GM21723 (cell line): ENCODE measurements at regions not wholly inside any gene's neighbourhood (a gene's known extent, or its start where the extent isn't known, plus 50 kb on each side); places are given as distances from the start of the nearest gene placed in this dataset.

Source experiments
- ATAC-seq: cut with Tn5 transposase; IDR thresholded peaks from one replicate; pipeline ENCODE4 v1.9.1; 2021; ENCODE audit warnings: mild to moderate bottlenecking, moderate library complexity; ENCODE audit not compliant: unreplicated experiment

DNA sequence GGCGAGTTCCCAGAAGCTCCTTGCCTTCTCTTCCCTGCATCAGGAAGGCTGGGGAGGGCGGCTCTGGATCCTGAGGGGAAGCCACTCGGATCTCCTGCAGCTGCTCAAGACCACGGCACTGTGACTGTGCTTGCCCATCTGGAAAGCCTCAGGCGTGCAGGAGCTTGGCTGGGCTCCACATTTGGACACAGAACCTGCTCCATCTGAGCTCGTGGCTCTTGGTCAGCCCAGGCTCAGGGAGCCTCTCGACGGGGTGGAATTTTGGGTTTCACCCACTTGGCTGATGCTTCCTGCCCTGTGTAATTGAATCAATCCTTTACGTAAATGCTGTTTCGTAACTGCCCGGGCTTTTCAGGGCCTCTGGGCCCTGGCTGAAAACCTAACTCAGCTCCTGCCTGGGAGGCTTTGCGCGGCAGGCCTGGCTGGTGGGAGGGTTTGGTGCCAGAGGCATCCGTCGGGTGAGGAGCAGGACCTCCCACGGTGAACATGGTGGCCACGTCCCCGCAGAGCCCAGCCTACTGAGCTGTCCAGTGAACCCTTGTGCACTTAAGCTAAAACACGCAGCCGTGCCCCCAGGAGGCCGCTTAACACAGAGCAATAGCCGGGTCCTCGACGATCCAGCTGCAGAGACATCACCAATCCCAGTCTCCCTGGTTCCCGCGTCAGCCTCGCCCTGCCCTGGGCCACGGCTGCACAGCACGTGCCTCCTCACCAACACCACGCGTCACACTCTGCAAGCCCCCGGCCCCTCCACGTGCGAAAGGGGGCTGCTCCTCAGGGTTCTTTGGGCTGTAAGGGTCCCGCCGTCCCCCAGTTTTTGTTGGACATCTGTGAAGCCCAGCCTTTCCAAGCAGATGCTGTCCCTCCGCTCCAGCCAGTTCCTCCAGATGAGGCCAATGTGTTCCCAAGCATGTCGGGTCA, 241.0 kb downstream of the DLL1 start:
- no peak for ATAC-seq

DNA sequence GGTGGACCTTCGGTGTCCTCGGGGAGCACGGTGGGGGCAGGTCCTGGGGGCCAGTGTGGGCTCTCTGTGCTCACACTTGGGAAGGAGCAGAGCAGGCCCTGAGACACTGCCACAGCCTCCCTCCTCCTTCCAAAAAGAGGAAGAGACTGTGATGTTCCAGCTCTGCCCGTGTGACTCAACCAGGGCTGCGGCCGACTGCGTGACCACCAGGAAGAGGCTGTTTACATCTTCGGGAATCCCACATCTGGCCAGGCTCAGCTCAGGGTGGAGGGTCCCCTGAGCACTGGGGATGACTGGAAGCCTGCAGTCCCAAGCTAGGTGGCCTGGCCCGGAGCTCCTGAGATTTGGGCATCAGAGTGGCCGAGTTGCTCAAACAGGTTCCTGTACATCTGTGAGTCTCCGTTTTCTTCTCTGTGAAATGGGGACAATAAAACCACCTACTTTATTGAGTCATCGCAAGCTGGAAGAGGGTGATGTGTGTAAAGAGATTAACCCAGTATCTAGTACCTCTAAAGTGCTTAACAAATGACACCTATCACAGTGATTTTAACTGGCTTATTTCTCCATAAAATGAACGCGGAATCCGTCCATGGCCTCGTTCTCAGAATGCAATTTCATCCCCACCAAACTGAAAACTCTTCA, 242.1 kb downstream of the DLL1 start:
- no peak for ATAC-seq

DNA sequence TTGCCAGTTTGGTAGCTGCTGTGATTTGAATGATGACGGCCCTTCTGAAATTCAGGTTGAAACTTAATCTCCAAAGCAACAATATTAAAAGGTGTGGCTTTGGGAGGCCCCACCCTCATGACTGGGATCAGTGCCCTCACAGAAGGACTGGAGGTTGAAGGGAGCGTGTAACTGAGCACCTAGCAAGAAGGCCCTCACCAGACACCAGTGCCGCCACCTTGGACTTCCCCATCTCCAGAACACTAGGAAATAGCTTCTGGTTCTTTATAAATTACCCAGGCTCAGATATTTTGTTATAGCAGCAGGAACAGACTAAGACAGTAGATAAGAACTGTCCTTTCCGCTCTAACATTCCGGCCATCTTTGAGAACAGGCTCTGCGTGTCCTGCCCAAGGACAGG, 243.1 kb downstream of the DLL1 start:
- no peak for ATAC-seq

DNA sequence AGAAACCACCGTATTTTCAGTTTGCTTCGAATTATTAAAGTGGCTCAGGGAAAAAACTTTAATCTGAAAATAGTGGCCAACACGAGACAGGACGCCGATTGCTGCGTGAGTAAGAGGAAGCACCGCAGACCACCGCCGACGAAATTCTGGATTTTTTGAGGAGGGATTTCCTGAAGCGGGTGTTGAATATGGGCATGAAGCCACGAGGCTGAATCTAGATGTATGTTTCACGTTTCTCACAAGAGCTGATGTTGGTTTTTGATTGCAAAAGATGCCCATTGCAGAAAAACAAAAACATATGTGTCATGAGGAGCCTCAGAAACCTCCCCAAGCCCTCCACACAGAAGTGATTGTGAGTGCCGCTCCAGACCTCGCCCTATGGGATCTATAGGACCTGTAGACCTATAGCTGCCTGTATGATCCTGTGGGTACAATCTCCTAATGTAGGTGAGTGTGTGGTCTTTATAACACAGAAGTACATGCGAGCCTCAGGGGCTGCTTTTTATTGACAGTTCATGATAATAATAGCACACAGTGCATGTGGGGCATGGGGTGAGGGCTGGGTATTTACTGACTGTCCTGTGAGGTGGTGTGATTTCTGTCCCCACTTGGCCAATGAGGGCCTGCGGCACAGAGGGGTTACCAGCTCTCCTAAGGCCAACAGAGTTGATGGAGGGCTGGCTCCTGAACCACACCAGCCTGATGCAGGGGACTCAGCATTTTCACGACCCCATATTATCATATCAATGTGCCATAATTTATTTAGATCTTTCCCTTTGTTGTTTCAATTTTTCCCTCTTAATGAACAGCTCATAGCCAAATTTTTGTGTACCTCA, 243.9 kb downstream of the DLL1 start:
- no peak for ATAC-seq

DNA sequence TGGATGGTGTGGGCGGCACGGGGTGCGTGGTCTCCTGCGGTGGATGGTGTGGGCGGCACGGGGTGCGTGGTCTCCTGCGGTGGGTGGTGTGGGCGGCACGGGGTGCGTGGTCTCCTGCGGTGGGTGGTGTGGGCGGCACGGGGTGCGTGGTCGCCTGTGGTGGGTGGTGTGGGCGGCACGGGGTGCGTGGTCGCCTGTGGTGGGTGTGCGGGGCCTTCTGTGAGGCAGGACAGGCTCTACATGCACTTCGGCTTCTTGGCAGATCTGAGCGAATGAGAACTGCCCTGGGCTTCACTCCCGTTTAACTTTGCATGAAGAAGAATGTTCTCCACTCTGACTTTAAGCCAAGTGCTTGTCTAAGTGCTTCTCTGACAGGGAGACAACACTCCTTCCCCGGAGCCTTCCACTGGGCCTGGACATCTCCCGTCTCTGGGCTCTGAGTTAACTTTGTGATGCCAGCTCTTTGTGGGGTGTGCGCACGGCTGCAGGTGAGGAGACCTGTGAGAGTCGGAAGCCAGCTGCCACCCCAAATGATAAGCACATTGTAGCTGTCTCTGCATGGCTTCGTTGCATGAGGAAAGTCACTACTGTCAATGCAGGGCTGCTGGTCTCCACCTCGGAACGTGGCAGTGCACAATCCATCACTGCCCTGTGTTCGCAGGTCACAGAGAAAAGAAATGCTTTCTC, 244.8 kb downstream of the DLL1 start:
- ATAC-seq = no peak

DNA sequence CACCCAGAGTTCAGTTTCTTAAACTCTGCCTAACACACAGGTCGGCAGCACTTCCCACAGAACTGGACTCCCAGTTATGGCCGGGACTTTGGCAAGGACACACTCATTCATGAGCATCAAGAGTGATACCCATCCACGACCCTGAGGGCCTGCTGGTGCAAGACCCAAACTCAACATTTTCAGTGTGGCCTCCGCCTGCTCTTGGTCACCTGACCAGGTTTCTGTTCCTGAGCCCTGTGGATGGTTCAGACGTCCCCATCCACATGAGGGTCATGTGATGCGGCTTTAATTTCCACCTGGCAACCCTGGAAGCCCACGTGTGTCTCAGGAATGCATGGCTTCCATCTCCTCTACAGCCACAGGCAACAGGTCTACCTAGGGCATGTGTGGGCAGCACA, 245.3 kb downstream of the DLL1 start:
- no peak for ATAC-seq

DNA sequence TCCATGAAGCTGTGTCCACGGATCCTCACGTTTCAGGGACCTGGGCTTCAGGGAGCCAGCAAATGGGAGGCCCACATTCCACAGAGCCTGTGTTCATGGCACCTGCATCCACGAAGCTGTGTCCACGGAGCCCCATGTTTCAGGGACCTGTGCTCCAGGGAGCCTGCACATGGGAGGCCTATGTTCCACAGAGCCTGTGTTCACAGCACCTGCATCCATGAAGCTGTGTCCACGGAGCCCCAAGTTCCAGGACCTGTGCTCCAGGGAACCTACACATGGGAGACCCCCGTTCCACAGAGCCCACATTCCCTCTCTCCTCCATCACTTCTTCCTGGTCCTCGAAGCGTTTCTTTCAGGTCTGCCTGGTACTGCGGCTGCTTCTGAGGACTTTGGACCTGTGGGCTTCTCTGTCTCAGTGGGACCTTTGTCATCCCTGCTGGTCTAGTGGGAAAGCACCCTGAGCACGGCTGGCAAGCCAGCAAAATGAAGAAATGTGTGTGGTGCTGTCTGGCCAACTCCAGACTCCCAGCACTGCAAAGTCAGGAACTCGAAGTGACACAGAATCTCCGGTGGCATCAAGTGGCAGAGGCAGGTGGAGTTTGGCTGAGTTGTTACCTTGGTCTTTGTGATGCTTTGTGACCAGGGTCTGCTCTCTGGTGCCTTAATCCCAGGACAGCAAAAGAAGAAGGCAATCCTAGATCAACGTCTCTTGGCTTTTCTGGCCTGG, 245.9 kb downstream of the DLL1 start:
- no peak for ATAC-seq

DNA sequence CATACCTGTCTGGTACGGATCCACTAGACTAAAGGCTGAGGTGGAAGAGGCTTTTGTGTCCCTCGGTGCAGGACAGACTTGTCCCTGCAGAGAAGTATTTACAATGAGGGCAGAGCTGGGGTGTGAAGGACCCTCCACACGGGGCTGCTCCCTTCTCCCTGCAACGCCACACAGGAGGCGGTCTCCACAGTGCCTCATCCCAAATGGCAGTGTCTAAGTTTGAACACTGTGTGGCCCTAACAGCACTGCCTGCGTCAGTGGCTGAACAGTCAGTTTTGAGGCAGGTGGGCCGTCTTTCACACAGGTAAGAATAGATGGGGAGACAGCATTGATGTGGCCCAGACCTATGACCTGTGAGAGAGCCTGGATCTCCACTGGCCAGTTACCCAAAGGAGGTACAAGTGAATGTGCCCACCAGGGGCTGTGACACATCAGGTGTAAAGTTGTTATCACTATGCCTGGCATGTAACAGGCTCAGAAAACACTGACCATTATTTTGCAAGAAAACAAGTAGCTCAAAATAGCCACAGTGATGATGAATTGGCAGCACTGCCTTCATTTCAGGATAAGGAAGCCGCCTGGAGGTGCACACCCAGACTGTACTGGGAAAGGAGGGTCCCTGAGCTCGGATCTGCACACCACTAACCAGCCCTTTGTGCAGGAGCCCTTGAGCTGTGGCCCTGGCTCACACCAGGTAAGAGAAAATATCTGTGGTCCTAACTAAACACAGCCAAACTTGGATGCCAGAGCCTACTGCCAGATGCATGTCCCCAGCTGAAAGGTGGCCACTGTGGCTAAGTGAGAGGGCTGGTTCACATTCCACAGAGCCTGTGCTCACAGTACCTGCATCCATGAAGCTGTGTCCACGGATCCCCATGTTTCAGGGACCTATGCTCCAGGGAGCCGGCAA, 246.7 kb downstream of the DLL1 start:
- no peak for ATAC-seq

DNA sequence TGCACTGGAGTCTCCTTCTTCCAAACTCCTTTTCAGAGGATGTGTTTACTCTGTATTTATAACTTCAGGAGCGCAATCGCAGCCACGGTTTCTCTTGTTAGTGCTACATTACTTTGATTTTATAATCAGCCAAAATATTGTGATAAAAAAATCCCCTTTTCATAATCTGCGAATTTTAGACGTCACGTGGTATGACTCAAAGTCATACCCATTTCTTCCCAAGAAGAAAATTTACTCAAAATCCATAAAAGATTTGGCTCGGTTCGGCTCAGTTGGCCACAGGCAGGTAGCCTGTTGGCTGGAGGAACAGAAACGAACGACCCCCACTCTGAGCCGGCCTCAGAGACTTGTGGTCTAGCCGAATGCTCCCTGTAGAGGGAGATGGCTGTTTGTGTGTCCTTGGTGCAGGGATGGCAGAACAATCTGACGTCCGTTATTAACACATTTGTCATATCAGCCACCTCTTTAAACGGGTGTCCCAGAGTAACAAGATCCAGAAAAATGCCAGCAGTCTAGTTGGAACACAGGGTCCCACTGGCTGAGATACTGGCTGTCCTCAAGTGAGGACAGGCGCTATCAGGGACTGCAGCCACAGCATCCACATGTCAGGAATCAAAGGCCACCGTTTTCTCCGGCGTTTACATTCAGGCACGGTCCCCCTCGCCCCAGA, 247.6 kb downstream of the DLL1 start:
- ATAC-seq = no peak

DNA sequence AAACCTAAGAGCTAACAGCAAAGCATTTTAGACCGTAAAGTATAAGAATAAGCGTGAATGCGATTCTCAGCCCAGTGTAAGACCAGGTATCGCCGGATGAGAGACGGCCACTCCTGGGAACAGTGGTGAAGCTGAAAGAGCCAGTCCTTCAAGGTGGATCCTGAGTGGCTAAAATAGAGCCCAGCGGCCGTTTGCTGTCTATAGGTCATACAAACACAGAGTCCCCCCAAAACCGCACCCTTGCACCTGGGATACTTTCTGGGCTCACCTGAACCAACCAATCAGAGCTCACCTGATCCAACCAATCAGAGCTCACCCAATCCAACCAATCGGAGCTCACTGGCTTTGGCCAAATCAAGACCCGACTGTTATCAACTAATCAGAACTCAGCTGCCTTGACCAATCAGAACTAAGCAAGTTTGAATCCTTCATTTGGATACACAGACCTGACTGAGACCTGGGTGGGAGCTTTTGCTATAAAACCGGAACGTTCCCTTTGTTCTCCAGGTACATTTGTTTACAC, 248.2 kb downstream of the DLL1 start:
- ATAC-seq = no peak

DNA sequence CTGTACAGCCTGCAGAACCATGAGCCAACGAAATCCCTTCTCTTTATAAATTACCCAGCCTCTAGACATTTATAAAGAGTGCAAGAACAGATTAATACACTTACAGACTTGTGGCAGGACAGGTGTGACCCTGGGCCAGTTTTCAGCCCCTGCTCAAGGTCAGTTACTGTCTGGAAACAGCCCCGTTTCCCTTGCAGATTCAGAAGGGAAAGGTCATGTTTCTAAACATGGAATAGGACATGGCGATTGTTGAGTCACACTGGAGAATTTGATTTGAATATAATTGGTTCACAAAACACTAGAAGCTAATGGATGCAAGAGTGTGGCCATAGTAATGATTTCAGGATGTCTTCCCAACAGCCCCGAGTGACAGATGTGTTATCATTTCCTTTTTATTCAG, 248.8 kb downstream of the DLL1 start:
- ATAC-seq = no peak

DNA sequence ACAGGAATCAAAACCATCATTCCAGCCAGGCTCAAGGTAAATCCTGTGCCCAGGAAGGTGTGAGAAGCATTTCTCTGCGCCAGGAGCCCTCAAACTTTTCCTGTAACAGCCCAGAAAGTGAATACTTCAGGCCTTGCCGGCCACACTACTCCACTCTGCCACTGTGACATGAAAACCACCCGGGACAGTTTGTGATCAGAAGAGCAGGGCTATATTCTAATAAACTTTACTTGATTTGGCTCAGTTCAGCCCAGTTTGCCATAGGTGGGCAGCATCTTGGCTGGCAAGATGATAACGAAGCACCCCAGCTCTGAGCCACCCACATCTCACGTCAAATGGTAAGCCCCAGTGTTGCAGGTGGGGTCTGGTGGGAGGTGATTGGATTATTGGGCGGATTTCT, 249.4 kb downstream of the DLL1 start:
- no peak for ATAC-seq

DNA sequence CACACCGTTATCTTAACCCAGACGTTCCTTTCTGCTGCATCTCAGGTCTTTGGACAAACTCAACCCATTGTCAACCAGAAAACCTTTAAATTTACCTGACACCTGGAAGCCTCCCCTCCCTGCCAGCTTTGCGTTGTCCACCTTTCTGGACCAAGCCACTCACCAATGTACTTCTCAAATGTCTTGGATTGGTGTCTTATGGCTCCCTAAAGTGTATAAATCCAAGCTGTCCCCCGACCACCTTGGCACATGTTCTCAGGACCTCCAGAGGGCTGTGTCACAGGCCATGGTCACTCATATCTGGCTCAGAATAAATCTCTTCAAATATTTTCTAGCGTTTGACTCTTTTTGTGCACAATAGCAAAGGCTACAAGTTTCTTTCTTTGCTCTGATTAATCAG, 250.0 kb downstream of the DLL1 start:
- ATAC-seq = no peak

DNA sequence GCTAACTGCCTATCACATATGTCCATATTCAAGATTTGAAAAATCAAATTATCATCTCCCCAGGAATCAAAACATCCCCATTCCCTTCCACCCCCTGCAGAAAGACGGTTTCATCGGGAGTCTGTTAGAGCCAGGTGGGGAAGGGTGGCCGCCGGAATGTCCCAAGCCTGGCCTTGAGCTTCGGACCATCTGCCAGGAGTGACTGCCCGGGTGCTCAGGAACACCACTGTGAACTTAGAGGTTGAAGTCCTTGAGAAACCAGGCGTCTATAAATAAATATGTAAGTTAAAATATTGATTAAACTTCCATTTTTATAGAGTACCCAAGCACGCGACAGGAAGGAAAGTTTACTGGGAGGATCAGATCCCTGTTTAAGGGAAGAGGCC, 250.8 kb downstream of the DLL1 start:
- no peak for ATAC-seq

DNA sequence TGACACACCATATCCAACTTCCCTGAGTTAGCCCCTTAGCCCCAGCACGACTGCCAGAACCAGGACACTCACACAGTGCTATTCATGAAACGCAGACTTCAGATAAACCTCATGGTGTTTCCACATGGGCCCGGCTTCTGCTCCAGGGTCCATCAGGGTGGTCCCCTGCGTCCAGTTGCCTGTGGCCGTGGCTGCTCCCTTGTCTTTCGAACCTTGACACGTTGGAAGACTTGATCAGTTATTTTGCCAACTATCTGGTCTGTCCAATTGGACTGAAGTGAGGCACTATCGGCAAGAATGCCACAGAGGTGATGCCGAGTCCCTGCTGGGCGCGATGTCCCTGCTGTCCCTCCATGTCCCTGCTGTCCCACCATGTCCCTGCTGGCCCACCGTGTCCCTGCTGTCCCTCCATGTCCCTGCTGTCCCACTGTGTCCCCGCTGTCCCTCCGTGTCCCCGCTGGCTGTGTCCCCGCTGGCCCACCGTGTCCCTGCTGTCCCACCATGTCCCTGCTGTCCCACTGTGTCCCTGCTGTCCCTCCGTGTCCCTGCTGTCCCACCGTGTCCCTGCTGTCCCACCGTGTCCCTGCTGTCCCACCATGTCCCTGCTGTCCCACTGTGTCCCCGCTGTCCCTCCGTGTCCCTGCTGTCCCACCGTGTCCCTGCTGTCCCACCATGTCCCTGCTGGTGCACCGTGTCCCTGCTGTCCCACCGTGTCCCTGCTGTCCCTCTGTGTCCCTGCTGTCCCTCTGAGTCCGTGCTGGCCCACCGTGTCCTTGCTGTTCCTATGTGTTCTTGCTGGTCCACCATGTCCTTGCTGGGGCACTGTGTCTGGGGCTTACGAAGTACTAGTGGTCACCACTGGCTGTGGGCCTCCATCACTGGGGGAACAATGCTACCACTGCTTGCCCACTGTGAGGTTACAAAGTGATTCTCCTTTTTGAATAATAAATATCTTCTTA, 251.4 kb downstream of the DLL1 start:
- no peak for ATAC-seq

DNA sequence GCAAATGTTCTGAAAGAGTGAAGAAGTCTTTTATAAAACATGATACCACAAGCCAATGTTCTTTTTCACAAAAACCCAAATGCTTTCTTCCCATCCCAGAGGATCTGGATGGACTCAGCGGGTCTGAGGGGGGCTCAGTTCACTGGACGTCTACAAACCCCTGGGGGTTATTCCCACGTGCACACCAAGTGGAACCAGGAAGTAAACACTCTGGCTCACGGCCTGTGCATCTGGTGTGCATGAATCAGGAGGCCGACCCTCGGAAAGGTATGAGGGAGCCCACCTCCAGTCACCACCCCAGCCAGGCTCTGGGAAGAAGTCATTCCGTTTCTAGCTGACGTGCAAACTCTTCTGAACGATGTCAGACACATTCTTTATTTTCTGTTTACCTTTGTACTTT, 252.2 kb downstream of the DLL1 start:
- ATAC-seq = no peak

DNA sequence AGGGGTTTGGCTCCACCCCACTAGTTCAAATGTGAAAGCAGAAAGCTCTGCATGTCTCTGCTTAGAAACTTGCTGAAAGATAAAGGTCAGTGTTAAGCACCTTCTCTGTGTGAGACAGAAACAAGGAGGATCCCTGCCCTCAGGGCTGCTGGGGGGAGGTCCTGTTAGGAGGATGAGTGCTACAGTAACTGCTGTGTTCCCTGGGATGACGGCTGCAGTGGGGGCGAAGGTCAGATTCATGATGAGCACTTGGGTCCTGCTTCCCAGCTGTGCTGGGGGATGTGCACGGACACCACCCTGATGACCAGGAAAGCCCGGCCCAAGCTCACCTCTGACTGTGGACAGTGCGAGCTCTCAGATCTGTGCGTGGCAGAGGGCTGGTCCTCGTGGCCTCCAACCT, 252.6 kb downstream of the DLL1 start:
- no peak for ATAC-seq
